Fibroblast of lung (primary cell): ENCODE measurements at regions not wholly inside any gene's neighbourhood (a gene's known extent, or its start where the extent isn't known, plus 50 kb on each side); places are given as distances from the start of the nearest gene placed in this dataset.

ENCODE experiments used
- DNase-seq, 2 donors: peaks; one replicate each; pipeline versions ENCODE4 v3.0.0 to v3.0.0-alpha.2; 2010; ENCODE audit warnings: low read depth in 2 of 2
- H2AFZ ChIP-seq: 2 replicates; pipeline ENCODE4 v1.5.1; 2012; ENCODE audit warnings: low read length, control low read depth, inconsistent platforms
- H3K27ac ChIP-seq: 2 replicates; pipeline ENCODE4 v1.5.1; 2011; ENCODE audit warnings: low read length, control low read depth; ENCODE audit not compliant: insufficient read depth
- H3K27me3 ChIP-seq: 2 replicates; pipeline ENCODE4 v1.5.1; 2011; ENCODE audit warnings: mild to moderate bottlenecking, low read length; ENCODE audit not compliant: control insufficient read depth, insufficient read depth
- H3K36me3 ChIP-seq: 2 replicates; pipeline ENCODE4 v1.5.1; 2011; ENCODE audit warnings: low read length; ENCODE audit not compliant: control insufficient read depth, insufficient read depth
- H3K4me1 ChIP-seq: 2 replicates; pipeline ENCODE4 v1.5.1; 2011; ENCODE audit warnings: low read length; ENCODE audit not compliant: control insufficient read depth, insufficient read depth; ENCODE audit errors: extremely low read depth
- H3K4me2 ChIP-seq: 2 replicates; pipeline ENCODE4 v1.5.1; 2011; ENCODE audit warnings: low read length, control low read depth; ENCODE audit not compliant: insufficient read depth; ENCODE audit errors: extremely low read depth
- H3K4me3 ChIP-seq, 4 experiments: fragments of 200-600 bp in 1 of 4; sonication (generic) in 1 of 4; replicated peaks in 1 of 4; 2 replicates each; pipeline ENCODE4 v1.5.1; 2011 to 2016; ENCODE audit warnings: low read length in 4 of 4, low read depth in 3 of 4, mild to moderate bottlenecking in 3 of 4, control low read depth in 2 of 4, inconsistent platforms in 1 of 4, mixed read lengths in 1 of 4; ENCODE audit not compliant: insufficient read depth in 1 of 4; ENCODE audit errors: control extremely low read depth in 1 of 4
- H3K79me2 ChIP-seq: 2 replicates; pipeline ENCODE4 v1.5.1; 2012; ENCODE audit warnings: mild to moderate bottlenecking, low read length, inconsistent platforms; ENCODE audit not compliant: control insufficient read depth, insufficient read depth
- H3K9ac ChIP-seq: 2 replicates; pipeline ENCODE4 v1.5.1; 2011; ENCODE audit warnings: mild to moderate bottlenecking, low read length, control low read depth; ENCODE audit not compliant: insufficient read depth
- H3K9me3 ChIP-seq: 2 replicates; pipeline ENCODE4 v1.5.1; 2012; ENCODE audit warnings: low read depth, low read length; ENCODE audit not compliant: control insufficient read depth, insufficient read depth
- H4K20me1 ChIP-seq: 2 replicates; pipeline ENCODE4 v1.5.1; 2011; ENCODE audit warnings: low read length; ENCODE audit not compliant: control insufficient read depth, insufficient read depth; ENCODE audit errors: extremely low read depth
- CTCF ChIP-seq, 2 donors: IDR thresholded peaks in 1 of 2; conservative IDR thresholded peaks in 1 of 2; 1 replicate in 1 of 2; 2 replicates in 1 of 2; pipeline ENCODE4 v1.5.1; 2011 to 2012; ENCODE audit warnings: low read length in 2 of 2, control low read depth in 1 of 2, inconsistent platforms in 1 of 2, low read depth in 1 of 2, mild to moderate bottlenecking in 1 of 2
- EZH2 ChIP-seq: IDR thresholded peaks from 2 replicates; pipeline ENCODE4 v1.5.1; 2012; ENCODE audit warnings: low read length, control low read depth, mild to moderate bottlenecking; ENCODE audit errors: missing control alignments

DNA sequence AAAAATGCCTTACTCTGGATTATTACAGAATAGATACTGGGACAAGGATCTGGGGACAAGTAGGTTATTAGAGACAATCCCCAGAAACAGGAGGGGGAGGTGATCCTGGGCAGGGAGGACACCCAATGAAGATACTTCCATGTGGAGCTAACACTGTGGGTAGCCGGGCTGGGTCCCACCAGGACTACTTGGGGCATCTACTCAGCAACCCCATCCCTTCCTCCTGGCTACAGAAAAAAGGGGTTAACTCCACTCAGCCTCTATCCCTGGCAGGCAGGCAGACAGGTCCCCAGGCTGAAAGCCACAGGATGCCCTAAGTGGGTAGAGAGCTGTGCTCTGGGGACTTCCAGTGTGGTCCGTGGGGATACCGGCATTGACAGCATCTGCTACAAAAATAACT lies 68.0 kb upstream of the NXT1 start:
- H2AFZ ChIP-seq = no peak overlapping the region
- DNase-seq = no peak
- H3K9ac ChIP-seq = no peak overlapping the region
- H3K4me1 ChIP-seq = no peaks in the 10 kb centered on the region
- H3K4me2 ChIP-seq = no peak overlapping the region
- no peak overlapping the region for H3K27ac ChIP-seq
- H3K4me3 ChIP-seq = no peak overlapping the region
- no peaks in the 10 kb centered on the region for H3K27me3 ChIP-seq
- no peaks in the 10 kb centered on the region for H3K36me3 ChIP-seq
- no peaks in the 10 kb centered on the region for H3K79me2 ChIP-seq
- H3K9me3 ChIP-seq = no peaks in the 10 kb centered on the region
- TF ChIP-seq EZH2 (no peak), CTCF (conservative IDR thresholded peaks at IDR 0.05 in 1 of 2, IDR thresholded peaks at IDR 0.05 in 1 of 2; ENCODE audit: low read depth in 1 of 2, low read length in 2 of 2) (no peak)
- no peaks in the 10 kb centered on the region for H4K20me1 ChIP-seq

DNA sequence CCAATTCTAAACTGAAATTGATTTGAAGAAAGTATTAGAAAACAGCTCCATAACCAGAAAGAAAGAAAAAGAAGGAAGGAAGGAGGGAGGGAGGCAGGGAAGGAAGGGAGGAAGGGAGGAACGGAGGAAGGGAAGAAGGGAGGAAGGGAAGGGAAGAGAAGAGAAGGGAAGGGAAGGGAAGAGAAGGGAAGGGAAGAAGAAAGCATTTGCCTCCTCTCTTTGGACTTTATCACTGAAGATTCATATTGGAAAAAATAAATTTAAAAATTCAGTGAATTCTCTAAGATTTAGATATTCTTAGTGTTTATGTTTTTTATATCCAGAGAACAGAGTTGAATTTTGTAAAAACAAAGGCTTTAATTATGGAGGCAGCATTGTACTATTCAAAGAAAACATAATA lies 68.5 kb upstream of the NXT1 start:
- Histone ChIP-seq H2AFZ (no peak overlapping the region), H3K9ac (no peak overlapping the region)

DNA sequence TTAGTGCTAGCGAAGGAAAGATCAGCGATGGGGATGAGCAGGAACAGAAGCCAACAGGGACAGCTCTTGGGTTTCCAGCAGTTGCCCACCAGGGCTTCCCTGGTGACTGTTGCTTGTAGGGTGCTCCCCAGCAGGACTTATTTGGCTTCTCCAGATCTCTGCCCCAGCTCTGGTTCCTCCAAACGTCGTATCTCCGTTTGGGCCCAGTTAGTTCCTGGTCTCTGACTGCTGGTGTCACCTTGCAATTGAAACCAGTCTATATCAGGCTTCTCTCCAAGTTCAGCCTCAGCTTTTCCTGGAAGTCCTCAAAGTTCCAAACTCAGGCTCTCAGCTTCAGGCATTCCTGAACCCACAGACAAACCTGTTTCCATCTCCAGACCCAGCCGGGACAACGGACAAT lies 70.8 kb upstream of the NXT1 start:
- Histone ChIP-seq H3K9me3 (no peaks in the 10 kb centered on the region), H3K27me3 (no peaks in the 10 kb centered on the region), H3K36me3 (no peaks in the 10 kb centered on the region), H4K20me1 (no peaks in the 10 kb centered on the region), H2AFZ (no peak overlapping the region), H3K79me2 (no peaks in the 10 kb centered on the region), H3K27ac (no peak overlapping the region), H3K4me3 (no peak overlapping the region), H3K4me1 (no peaks in the 10 kb centered on the region), H3K9ac (no peak overlapping the region), H3K4me2 (no peak overlapping the region)
- TF ChIP-seq CTCF (conservative IDR thresholded peaks at IDR 0.05 in 1 of 2, IDR thresholded peaks at IDR 0.05 in 1 of 2; ENCODE audit: low read depth in 1 of 2, low read length in 2 of 2) (no peak), EZH2 (no peak)
- DNase-seq = no peak

More for the DNA sequence above, 68.5 kb upstream of the NXT1 start:
- H3K27ac ChIP-seq = no peak overlapping the region
- no peaks in the 10 kb centered on the region for H3K9me3 ChIP-seq
- no peaks in the 10 kb centered on the region for H3K4me1 ChIP-seq
- DNase-seq = no peak
- no peak overlapping the region for H3K4me2 ChIP-seq
- H4K20me1 ChIP-seq = no peaks in the 10 kb centered on the region
- no peaks in the 10 kb centered on the region for H3K27me3 ChIP-seq
- no peak overlapping the region for H3K4me3 ChIP-seq
- no peaks in the 10 kb centered on the region for H3K79me2 ChIP-seq
- TF ChIP-seq EZH2 = no peak
- no peak for TF ChIP-seq CTCF (conservative IDR thresholded peaks at IDR 0.05 in 1 of 2, IDR thresholded peaks at IDR 0.05 in 1 of 2; ENCODE audit: low read depth in 1 of 2, low read length in 2 of 2)
- no peaks in the 10 kb centered on the region for H3K36me3 ChIP-seq
